C4-2B (cell line): ENCODE measurements at regions not wholly inside any gene's neighbourhood (a gene's known extent, or its start where the extent isn't known, plus 50 kb on each side); places are given as distances from the start of the nearest gene placed in this dataset.

ENCODE experiments used
- CTCF ChIP-seq: fragments of 450-650 bp; conservative IDR thresholded peaks from 2 replicates; pipeline ENCODE4 v1.5.1; 2017; ENCODE audit warnings: mild to moderate bottlenecking
- ZFX ChIP-seq: fragments of 450-650 bp; IDR thresholded peaks from 2 replicates; pipeline ENCODE4 v1.6.1; 2017

- TF ChIP-seq CTCF: no peak
- no peak for TF ChIP-seq ZFX
Measured at GRCh38 chr10:106520698-106521097, 643.8 kb downstream of the SORCS1 start.
